ENCODE measurements at regions not wholly inside any gene's neighbourhood (a gene's known extent, or its start where the extent isn't known, plus 50 kb on each side); places are given as distances from the start of the nearest gene placed in this dataset.

DNA sequence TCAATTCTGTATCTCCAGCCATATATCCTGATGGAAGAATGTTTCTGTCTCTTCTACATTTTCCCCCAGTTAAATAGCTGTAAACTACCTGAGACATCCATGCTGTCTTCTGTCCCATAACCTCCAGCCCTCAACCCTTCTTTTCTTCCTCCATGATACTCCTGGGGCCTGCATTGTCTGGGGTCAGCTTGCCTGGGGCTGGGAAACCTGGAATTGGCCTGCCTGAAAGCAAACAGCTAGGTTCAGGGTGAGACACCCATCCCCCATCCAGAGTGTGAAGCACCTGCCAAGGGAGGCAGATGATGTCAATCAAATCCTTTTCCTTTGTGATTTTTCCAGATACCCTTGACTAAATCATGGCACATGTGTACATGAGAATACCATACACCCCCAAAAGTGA, 313.7 kb upstream of the MGAT5 start:
- Histone ChIP-seq H2AFZ (ENCODE audit: insufficient read depth, low read depth, low read length, poor library complexity, severe bottlenecking) (no peak overlapping the region), H3K9ac (ENCODE audit: low read length) (no peak overlapping the region), H3K36me3 (replicated peaks in 1 of 2; ENCODE audit: control extremely low read depth in 1 of 2, control insufficient read depth in 1 of 2, extremely low read depth in 1 of 2, insufficient read depth in 2 of 2, low read length in 1 of 2) (no peaks in the 10 kb centered on the region), H4K20me1 (ENCODE audit: control insufficient read depth, insufficient read depth, low read length, poor library complexity, severe bottlenecking) (no peaks in the 10 kb centered on the region), H3K27me3 (replicated peaks in 1 of 4; ENCODE audit: control extremely low read depth in 1 of 4, control insufficient read depth in 3 of 4, insufficient read depth in 4 of 4, low read length in 3 of 4) (peaks cover 0 to 2% (median 0%) of the 10 kb centered on the region in 4 experiments), H3K9me3 (ENCODE audit: control extremely low read depth in 1 of 3, control insufficient read depth in 2 of 3, insufficient read depth in 1 of 3, low read length in 2 of 3) (peaks cover 0 to 1% (median 0%) of the 10 kb centered on the region in 3 donors), H3K27ac (ENCODE audit: low read length in 2 of 2) (no peak overlapping the region), H3K4me2 (replicated peaks; ENCODE audit: low read depth, low read length, poor library complexity, severe bottlenecking) (no peak overlapping the region), H3K4me3 (ENCODE audit: control extremely low read depth in 1 of 5, extremely low read depth in 1 of 5, insufficient read depth in 1 of 5, low read depth in 2 of 5, low read length in 4 of 5) (no peak overlapping the region), H3K4me1 (ENCODE audit: control insufficient read depth in 2 of 2, insufficient read depth in 2 of 2, low read length in 2 of 2) (peaks cover 4 to 6% of the 10 kb centered on the region in 2 donors), H3K79me2 (ENCODE audit: control insufficient read depth, insufficient read depth, low read length) (peaks cover 16% of the 10 kb centered on the region)
- no peak for DNase-seq
- TF ChIP-seq, protein P1, sequence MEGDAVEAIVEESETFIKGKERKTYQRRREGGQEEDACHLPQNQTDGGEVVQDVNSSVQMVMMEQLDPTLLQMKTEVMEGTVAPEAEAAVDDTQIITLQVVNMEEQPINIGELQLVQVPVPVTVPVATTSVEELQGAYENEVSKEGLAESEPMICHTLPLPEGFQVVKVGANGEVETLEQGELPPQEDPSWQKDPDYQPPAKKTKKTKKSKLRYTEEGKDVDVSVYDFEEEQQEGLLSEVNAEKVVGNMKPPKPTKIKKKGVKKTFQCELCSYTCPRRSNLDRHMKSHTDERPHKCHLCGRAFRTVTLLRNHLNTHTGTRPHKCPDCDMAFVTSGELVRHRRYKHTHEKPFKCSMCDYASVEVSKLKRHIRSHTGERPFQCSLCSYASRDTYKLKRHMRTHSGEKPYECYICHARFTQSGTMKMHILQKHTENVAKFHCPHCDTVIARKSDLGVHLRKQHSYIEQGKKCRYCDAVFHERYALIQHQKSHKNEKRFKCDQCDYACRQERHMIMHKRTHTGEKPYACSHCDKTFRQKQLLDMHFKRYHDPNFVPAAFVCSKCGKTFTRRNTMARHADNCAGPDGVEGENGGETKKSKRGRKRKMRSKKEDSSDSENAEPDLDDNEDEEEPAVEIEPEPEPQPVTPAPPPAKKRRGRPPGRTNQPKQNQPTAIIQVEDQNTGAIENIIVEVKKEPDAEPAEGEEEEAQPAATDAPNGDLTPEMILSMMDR (IDR thresholded peaks at IDR 0.05) = no peak
- no peak for TF ChIP-seq EZH2 (IDR thresholded peaks at IDR 0.05; ENCODE audit: borderline replicate concordance, insufficient read depth, low read depth, low read length, poor library complexity, severe bottlenecking)
- Mint-ChIP-seq H3K4me1 (peaks cover 5% of the 10 kb centered on the region), H3K27ac (no peak overlapping the region), H3K9me3 (ENCODE audit: insufficient read depth) (no peaks in the 10 kb centered on the region), H3K27me3 (peaks cover 4% of the 10 kb centered on the region), H3K4me3 (no peak overlapping the region)
- CTCF ChIA-PET = interaction anchor here (0.7 kb wide), 1 partner anchor 53 kb away, joined by 3 read pairs; no protein-coding TSS in a partner anchor
- ATAC-seq (ENCODE audit: low read depth) = no peak
- intact Hi-C loops (cut with micrococcal nuclease) = no loop called here
- POLR2A ChIA-PET = no interaction called here

- peaks cover 16% of the 10 kb centered on the region for H3K79me2 ChIP-seq (ENCODE audit: control insufficient read depth, insufficient read depth, low read length)
- no peak overlapping the region for H2AFZ ChIP-seq (ENCODE audit: insufficient read depth, low read depth, low read length, poor library complexity, severe bottlenecking)
- H3K4me1 Mint-ChIP-seq = peaks cover 5% of the 10 kb centered on the region
- no peak overlapping the region for H3K9ac ChIP-seq (ENCODE audit: low read length)
- no peaks in the 10 kb centered on the region for H3K36me3 ChIP-seq (replicated peaks in 1 of 2; ENCODE audit: control extremely low read depth in 1 of 2, control insufficient read depth in 1 of 2, extremely low read depth in 1 of 2, insufficient read depth in 2 of 2, low read length in 1 of 2)
- no peak overlapping the region for H3K4me3 ChIP-seq (ENCODE audit: control extremely low read depth in 1 of 5, extremely low read depth in 1 of 5, insufficient read depth in 1 of 5, low read depth in 2 of 5, low read length in 4 of 5)
- TF ChIP-seq, protein P1 (IDR thresholded peaks at IDR 0.05) = no peak
- TF ChIP-seq EZH2 (IDR thresholded peaks at IDR 0.05; ENCODE audit: borderline replicate concordance, insufficient read depth, low read depth, low read length, poor library complexity, severe bottlenecking) = no peak
- H3K4me1 ChIP-seq (ENCODE audit: control insufficient read depth in 2 of 2, insufficient read depth in 2 of 2, low read length in 2 of 2) = peaks cover 8 to 17% of the 10 kb centered on the region in 2 donors
- H4K20me1 ChIP-seq (ENCODE audit: control insufficient read depth, insufficient read depth, low read length, poor library complexity, severe bottlenecking) = no peaks in the 10 kb centered on the region
- no peak overlapping the region for H3K4me3 Mint-ChIP-seq
- no peak overlapping the region for H3K4me2 ChIP-seq (replicated peaks; ENCODE audit: low read depth, low read length, poor library complexity, severe bottlenecking)
- H3K27ac ChIP-seq (ENCODE audit: low read length in 2 of 2) = no peak overlapping the region
- ATAC-seq (ENCODE audit: low read depth) (no peak), DNase-seq (no peak)
- ChIA-PET CTCF (interaction anchor here (1.0 to 1.5 kb wide), 2 partner anchors 9 to 55 kb away, joined by 3 to 4 read pairs; no protein-coding TSS in a partner anchor), POLR2A (no interaction called here)
- H3K9me3 ChIP-seq (ENCODE audit: control extremely low read depth in 1 of 3, control insufficient read depth in 2 of 3, insufficient read depth in 1 of 3, low read length in 2 of 3) = peaks cover 0 to 1% (median 0%) of the 10 kb centered on the region in 3 donors
- intact Hi-C loops (cut with micrococcal nuclease) = no loop called here
- no peaks in the 10 kb centered on the region for H3K27me3 Mint-ChIP-seq
- H3K27ac Mint-ChIP-seq = no peak overlapping the region
- no CpG with 5 or more reads among the region's 2 CpGs for WGBS (ENCODE audit: insufficient coverage)
- no peaks in the 10 kb centered on the region for H3K9me3 Mint-ChIP-seq (ENCODE audit: insufficient read depth)
- H3K27me3 ChIP-seq (replicated peaks in 1 of 4; ENCODE audit: control extremely low read depth in 1 of 4, control insufficient read depth in 3 of 4, insufficient read depth in 4 of 4, low read length in 3 of 4) = no peaks in the 10 kb centered on the region
Measured at GRCh38 chr2:133941666-133942065, 312.2 kb upstream of the MGAT5 start.
